SKM-1 (cell line): ENCODE measurements at regions not wholly inside any gene's neighbourhood (a gene's known extent, or its start where the extent isn't known, plus 50 kb on each side); places are given as distances from the start of the nearest gene placed in this dataset.

Experiments used
- DNase-seq: peaks from one replicate; lab custom pipeline; 2025; ENCODE audit not compliant: unreplicated experiment; lab: John Stamatoyannopoulos, UW

DNA sequence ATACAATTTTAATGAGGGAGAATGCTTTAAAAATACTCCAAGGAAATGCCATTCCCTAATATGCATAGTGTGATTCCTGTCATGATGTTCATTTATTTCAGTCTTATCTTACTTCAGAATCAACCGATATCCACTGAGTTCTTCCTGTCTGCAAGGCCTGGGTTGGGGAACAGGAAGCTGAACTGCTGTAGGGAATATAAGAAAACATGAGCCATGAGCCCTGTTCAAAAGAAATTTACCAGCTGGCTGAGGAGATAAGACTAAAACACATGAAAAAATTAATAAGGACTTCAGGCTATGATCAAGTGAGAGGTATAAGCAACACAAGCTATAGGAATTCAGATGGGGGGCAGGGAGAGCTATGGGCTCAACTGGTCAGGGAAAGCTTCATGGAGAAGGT is 184.7 kb downstream of the PLPP4 start:
- DNase-seq = no peak

DNA sequence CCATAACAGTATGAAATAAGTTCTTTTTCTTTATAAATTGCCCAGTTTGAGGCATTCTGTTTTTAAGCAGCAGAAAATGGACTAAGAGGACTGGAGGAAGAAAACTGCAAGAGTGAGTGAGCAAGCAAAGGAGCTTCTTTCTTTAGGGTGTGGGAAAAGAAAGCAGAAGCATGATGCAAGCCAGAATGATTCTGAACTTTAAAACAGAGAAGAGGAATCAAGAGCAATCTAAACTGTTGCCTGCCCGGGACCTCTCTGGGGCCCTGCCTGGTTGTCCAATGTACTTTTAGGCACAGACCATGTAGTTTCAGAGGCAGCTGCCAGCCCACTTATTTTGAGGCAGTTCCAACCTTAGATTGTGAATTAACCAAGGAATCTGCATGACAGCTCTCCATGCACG is 186.3 kb downstream of the PLPP4 start:
- DNase-seq = peak; percentile 16

DNA sequence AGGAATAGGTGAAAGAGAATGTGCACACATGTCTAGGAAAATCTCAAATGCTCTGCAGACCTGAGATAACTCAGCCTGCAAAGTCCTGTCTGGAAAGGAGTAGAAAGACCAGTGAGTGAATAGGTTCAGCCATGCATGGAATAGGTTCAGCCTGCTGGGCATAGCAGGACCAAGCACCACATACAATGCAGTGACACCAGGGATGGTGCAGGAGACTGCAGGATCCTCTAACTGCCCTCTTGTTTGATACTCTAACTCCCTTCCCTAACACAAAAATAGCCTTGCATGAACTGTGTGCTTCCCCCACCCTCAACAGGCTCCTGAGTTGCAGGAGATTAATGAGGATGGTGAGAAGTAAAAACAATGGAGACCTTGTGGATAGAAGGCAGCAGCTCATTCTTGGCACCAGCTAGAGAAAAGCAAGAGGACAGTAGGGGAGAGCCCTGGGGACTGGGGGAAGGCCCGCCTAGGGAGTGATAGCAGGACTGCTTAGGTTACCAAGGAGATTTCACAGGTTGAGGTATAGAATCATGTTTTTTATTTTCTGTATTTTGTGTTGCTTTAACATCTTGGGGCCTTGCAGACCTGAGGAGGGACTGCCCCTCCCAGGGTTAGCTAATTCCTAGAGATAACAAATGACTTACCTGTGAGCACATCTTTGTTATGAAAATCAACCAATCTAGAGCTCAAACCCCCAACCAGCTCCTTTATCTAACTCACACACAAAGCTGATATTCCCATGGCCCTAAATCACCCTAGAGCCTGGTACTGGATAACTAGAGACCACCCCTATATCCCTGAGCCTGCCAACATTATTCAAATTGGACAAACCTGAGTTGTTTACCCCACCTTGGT is 187.8 kb downstream of the PLPP4 start:
- DNase-seq = no peak

DNA sequence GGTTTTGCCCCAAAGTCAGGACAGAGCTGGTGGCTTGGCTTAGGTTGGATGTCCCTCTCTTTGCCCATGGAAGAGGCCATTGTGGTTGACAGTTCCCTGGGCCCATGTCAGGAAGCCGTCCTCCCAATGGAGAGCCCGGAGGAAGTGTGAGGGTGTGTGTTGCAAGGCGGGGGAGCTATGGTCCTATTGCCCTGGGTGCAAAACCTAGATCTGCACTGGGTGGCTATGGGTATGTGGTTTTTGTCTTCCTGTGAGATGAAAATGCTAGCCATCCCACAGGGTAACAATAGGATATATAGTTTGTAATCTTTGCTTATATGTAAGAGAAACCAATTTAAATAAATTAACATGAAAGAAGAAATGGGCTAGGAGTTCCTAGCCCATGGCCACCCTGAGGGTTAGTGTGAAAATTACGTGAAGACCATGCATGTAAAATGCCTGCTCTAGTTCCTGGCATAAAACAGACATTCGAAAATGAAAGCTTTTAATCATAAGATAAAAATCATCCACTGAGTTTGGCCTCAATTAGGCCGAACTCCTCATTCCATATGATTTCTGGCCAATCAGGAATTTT is 189.2 kb downstream of the PLPP4 start:
- DNase-seq = no peak

DNA sequence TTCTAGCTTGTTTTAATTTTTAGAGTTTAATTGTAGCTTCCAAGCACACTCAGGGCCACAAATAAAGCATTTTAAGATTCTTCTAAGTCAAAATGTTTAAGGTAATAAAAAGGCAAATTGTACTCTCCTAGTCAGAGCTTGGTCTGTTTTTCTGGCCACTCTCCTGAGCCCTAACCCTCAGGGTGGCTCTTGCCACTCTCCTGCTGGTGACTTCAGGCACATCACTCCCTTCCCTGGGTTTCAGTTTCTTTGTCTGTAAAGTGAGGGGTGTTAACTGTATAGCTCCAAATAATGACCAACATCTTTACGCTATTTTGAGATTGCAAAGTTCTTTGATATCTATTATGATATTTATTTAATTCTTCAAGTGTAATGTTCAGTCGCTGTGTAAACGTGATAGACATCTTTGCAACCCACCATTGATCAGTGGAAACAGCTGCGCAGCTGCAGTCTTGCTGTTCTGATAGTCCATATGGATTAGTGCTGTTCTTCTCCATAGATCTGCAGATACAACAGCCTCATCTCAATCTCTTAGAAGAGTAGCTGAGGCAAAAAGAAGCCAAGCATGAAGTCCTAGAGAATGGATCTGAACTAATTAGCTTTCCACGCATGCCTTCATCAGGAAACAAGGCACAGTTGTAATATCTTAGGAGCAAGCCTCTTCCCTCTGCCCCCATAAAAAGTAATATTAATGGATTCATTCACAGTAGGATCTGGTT is 189.9 kb downstream of the PLPP4 start:
- no peak for DNase-seq

DNA sequence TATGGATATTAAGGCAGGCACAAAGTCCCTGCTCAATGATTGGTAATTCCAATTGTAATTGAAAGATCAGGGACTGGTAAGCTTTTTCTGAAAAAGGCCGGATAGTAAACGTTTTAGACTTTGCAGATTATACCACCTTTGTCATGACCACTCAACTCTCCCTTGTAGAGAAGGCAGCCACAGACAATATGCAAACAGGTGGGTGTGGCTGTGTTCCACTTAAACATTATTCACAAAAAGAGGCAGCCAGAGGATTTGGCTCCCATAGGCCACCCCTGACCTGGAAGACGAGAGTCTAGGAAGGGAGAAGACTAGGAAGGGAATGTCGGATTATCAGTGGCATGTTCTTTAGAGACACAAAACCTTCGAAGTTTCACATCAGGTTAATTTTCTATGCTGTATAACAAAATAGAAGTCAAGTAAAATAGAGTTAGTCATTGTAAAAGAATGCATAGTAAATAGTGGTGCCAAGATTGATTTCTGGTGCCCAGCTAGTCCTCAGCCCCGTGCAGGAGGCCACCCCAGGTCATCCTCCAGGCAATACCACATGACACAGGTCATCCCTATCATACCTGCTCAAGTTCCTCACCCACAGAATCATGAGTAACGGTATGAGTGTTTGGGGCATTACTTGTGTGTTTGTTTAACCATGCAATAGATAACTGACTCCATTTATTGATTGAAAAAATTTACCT is 193.8 kb downstream of the PLPP4 start:
- no peak for DNase-seq

DNA sequence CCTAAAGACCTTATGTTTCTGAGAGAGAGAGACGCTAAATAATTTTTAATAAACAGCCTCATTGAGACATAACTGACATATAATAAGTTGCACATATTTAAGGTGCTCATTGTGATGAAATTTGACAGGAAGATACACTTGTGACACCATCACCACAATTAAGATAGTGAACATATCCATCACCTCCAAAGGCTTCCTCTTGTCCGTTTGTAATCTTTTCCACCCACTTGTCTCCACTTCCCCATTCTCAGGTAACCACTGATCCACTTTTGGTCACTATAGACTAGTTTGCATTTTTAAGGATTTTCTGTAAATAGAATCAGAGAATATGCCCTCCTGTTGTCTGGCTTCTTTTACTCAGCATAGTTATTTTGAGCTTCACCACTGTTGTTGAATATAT is 195.1 kb upstream of the WDR11 start:
- peak; percentile 34 for DNase-seq

DNA sequence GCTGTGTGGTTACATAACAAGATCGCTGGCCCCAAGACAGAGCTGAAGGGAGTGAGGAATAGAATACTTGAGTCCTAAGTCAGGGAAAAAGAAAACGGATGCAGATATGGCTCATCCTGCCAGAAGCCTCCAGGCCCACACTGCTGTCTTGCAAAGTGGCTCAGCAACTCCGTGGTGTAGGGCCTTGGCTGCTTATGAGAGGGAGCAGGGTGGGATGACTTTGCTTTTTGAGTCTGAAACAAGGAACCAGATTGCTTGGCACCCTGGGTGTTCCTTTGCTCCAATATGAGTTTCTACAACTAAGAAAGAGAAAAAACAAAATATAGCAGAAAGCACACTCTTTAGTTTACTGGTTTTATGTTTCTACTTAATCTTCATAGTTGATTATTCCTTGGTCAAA is 193.8 kb upstream of the WDR11 start:
- no peak for DNase-seq

DNA sequence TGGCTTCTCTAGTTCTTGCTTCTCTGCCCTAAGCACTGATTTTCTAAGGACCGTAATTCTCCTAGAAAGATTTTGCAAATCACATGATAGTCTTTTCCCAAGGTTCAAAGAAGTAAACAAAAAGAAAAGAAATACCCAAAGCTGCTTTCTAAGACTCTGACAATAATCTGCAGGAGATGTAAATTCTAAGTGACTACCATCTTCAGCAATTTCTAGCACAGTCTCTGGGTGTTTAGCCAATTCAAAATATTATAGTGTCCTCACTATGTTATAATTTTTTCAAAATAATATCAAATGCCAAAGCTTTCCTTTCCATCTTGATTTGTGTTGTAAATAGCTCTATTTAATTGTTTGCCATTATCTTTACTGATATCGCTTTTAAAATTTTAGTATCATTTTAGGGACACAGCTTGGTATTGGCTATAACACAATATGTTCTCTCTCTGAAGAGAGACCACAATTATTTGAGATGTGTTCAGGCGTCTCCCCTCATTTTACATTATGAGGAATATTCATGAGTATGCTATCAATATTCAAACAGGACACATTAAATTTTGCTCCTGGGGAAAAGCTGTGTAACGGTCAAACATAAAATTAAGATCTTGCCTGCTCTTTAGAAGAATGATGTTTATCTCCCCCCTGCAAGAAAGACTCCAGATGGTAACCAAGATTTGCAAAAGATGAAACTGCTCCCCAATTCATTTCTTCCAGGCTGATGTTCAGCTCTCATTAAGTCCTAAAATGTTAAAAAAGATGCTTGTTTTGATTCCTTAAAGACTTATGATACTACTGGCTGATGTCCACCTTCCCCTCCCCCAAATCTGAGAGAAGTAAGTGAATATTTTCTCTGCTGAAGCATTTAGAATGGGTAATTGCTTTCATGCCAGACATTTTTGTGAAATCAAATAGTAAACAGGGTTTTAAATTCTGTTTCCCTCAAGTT is 191.9 kb upstream of the WDR11 start:
- DNase-seq = no peak

DNA sequence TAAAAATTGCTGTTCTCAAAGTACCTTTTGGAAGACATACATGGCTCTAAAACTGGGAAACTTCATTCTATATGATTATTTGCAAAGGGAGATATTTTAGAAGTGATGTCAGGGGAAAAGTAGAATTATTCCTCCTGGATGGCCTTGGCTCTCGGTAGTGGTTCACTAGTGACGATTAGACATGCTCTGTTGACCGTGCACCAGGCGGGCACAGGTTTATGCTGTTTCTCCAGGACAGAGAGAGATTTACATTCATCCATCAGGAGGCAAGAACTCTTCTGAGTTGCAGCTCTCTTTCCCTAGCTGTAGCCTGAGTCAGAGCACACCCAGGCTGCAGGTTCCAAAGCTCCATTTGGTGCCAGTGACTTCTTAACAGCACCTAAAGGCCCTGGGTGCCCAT is 184.9 kb upstream of the WDR11 start:
- no peak for DNase-seq

DNA sequence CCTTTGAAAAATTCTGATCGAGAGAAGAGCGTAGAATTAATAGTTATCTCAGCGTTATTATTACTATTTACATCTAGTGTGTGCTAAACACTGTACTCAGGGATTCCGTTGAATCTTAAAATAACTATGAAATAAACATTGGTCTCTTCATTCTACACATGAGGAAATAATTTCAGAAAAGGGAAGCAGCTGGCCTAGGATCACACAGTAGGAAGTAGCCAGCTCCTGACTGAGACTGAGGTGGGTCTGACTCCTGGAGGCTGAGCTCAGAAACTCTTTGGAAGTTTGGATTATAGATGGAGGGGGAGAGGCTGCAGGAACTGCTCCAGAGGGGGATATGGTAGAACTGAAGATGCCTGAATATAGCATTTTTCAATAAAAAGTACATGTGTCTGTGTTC is 183.9 kb upstream of the WDR11 start:
- DNase-seq = no peak

DNA sequence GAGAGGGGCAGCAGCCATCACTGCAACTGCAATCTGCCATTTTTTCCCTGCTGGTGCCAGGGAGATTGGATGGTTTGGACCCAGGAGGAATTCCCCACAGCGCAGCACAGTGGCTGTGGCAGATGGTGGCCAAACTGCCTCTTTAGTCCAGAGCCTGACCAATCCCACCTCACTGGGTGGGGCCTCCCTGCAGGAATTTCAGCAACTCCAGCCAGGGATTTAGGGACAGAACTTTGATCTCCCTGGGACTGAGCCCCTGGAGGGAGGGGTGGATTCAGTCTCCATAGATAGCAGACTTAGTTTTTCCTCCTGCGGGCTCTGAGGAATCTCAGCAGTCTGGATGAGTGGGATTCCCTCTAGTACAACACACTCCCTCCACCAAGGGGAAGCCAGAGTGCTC is 179.7 kb upstream of the WDR11 start:
- no peak for DNase-seq

DNA sequence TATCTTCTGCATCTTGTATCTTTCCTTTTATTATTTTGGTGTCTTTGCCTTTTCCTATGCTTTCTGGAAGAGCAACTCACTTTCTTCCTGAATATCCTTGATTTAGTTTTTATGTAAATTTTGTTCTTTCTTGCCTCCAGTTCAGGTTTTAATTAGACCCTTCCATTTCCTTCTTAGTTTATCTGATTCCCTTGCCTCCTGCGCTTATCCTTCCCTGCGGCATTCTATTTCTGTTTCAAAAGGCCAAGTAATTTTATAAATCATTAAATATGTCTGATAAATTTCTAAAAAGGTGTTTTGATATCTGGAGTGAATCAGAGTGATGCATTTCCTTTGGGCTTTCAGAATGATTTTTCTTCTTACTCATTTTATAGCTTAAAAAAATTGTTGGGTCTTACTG is 167.7 kb upstream of the WDR11 start:
- no peak for DNase-seq

DNA sequence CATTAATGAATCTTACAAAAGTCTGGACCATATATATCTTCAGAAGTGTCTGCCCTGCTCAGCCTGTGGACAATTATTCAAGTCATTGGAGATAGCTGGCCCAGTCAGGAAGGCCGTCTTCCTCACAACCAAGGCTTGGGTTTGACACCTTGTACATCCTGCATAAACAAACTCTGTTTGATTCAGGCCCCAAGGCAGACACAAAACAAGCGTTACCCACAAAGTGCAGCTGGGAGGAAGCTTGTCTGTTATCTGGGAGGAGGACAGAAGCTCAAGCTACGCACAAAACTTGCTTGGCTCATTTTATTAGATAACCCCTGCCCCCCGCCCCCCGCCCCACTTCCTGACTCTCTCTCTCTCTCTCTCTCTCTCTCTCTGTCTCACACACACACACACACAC is 166.9 kb upstream of the WDR11 start:
- DNase-seq = no peak

DNA sequence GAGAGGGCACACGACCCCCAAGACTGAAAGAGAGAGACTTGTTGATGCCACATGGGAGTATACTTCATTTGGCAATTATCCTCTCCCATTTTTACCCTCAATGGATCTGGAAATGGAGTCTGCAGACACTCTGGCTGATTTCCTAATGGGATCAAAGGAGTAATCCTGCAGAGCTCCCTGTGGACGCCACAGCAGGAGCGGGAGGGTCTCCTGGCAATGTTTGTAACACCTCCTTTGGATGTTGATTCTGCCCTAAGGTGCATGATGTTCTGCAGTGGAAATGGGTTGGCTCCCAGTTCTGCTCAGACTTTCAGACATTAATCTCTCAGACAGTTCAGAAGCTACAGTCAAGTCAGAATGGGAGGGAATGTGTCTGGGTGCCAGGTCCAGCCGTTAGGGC is 166.0 kb upstream of the WDR11 start:
- DNase-seq = no peak

DNA sequence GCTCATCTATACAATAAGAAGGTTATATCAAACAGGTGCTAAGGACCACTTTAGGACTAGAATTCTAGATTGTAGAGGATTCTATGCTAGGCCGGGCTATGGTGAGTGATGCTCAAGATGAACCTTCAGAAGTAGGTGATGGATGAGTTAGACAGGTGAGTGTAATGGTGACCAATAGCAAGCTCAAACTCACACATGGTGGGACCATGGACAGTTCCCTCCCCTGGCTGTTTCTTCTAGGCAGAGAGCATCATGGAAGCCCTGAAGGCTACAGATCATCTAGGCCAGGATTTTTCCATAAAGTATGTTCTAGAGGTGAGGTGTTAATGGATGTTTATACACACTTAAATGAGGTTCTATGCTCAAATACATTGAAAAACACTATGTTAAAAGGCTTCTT is 162.2 kb upstream of the WDR11 start:
- no peak for DNase-seq

DNA sequence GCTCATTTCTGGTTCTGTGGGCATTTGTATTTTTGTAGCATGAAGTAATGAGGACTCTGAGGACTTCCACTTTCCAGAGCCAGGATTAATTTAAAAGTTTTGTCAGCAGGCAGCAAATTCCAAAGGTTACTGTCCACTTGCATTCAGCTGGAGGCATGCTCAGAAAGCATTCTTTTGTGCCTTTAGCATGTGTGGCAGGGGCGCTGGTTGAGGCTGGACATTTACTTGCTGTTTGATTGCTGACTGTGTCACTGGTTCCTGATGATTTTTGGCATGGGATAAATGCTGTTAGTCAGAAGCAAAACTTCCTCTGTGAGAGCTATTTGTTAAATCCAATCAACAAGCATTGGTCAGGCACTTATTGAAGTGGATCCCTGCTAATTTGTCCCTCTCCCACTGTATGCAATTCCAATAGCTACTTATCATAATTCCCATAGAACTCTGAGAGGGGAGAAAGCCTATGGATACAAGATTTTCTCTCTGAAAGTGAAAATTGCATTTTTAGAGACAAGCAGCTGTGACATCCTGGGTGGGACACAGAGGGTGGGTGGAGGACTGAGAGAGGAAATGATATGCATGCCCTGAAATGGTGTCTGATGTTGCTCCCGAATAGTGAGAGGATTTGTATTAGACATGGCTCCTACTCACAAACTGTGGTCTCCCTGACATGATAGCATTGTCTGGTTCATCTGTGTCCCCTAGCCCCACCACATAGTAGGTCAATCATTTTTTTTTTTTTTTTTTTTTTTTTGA is 161.2 kb upstream of the WDR11 start:
- DNase-seq = no peak

DNA sequence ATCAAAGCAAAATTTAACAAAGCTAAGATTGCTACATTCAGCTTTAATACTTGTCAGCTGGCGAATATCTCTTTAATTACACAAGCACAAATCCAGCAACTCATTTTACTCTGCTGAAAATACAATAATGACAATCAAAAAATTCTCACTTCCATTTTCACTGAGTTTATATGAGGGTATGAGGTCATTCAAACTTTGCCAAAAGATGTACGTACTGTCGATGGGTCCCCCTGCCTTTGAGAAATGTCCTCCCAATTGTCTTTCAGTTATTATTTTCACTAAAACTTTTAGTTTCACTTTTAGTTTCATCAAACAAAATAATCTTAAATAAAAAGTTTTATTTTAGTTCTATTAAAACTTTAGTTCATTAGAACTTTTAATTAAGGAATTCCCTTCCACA is 159.5 kb upstream of the WDR11 start:
- DNase-seq = no peak

DNA sequence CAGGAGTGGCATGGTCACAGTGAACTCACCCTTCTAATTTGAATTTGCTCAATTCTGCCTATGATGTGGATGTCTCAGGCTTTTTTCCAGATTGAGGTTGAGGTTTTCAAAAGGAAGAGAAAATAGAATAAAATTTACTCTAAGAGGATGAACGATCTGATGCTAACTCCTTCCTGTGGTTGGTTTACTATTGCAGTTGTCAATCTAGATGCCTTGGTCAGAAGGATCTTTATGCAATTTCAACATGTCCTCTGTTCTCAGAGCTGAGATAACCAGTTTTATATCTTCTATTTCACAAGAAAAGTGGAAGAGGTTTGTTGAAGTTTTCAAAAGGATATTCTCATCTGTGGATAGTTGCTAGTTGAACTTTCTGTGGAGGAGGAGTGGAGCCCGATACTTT is 150.7 kb upstream of the WDR11 start:
- no peak for DNase-seq

DNA sequence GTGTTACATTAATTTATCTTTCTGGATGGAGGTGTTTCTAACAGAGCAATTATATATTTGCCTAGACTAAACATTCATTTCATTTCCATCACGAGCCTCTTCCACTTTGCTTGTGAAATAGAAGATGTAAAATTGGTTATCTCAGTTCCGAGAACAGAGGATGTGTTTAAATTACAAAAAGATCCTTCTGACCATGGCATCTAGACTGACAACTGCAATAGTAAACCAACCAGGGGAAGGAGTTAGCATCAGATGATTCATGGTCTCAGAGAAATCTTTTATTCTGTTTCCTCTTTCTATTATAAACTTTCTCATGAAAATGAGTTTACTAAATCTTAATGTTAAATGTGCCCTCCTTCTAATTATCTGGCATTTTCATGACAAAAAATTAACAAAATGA is 149.8 kb upstream of the WDR11 start:
- DNase-seq = no peak
